A673 (cell line): ENCODE measurements at regions not wholly inside any gene's neighbourhood (a gene's known extent, or its start where the extent isn't known, plus 50 kb on each side); places are given as distances from the start of the nearest gene placed in this dataset.

Experiments used
- BruUV-seq: library from RNA; stranded (reverse); fragments of 400-500 nt; replicated peaks from 2 replicates; lab custom pipeline; 2021; lab: Mats Ljungman, UMichigan
- CTCF ChIA-PET: fragments of 300-600 bp; sonication (Branson Sonifier 250); formaldehyde crosslinking; loops from one replicate; lab custom pipeline; 2022; ENCODE audit warnings: antibody characterized with exemption; lab: Charles Lee
- POLR2A ChIA-PET: fragments of 300-600 bp; sonication (Branson Sonifier 250); formaldehyde crosslinking; loops from one replicate; lab custom pipeline; 2022; ENCODE audit warnings: antibody characterized with exemption; ENCODE audit not compliant: low non-redundant PET; lab: Charles Lee
- DNase-seq: peaks from one replicate; pipeline ENCODE4 v3.0.0-alpha.2; 2015; ENCODE audit warnings: low spot score
- H3K27ac ChIP-seq: fragments of 200-600 bp; sonication (generic); 2 replicates; pipeline ENCODE4 v1.5.1; 2016; ENCODE audit warnings: mixed run types, low read depth, mild to moderate bottlenecking, mixed read lengths, antibody characterized with exemption, low read length; ENCODE audit not compliant: poor library complexity, severe bottlenecking
- H3K27me3 ChIP-seq: fragments of 200-600 bp; sonication (generic); replicated peaks from 2 replicates; pipeline ENCODE4 v1.6.1; 2017; ENCODE audit warnings: mixed run types, low read depth, mild to moderate bottlenecking, mixed read lengths, antibody characterized with exemption, low read length; ENCODE audit not compliant: insufficient read depth, poor library complexity
- H3K36me3 ChIP-seq: fragments of 200-600 bp; sonication (generic); 2 replicates; pipeline ENCODE4 v1.6.1; 2016; ENCODE audit warnings: mixed run types, mild to moderate bottlenecking, mixed read lengths, antibody characterized with exemption, low read length; ENCODE audit not compliant: insufficient read depth, poor library complexity, severe bottlenecking
- H3K4me1 ChIP-seq: fragments of 200-600 bp; sonication (generic); 2 replicates; pipeline ENCODE4 v1.6.1; 2017; ENCODE audit warnings: mixed run types, mild to moderate bottlenecking, mixed read lengths, antibody characterized with exemption, low read length; ENCODE audit not compliant: insufficient read depth, poor library complexity, severe bottlenecking
- H3K4me3 ChIP-seq: fragments of 200-600 bp; sonication (generic); 2 replicates; pipeline ENCODE4 v1.5.1; 2016; ENCODE audit warnings: low read depth, mixed run types, mild to moderate bottlenecking, mixed read lengths, low read length; ENCODE audit not compliant: poor library complexity, severe bottlenecking
- H3K9me3 ChIP-seq: fragments of 200-600 bp; sonication (generic); 2 replicates; pipeline ENCODE4 v1.6.1; 2016; ENCODE audit warnings: mixed run types, low read depth, mild to moderate bottlenecking, mixed read lengths, antibody characterized with exemption, low read length; ENCODE audit not compliant: poor library complexity, severe bottlenecking
- CTCF ChIP-seq: fragments of 300-800, 200-600 bp; sonication (generic); conservative IDR thresholded peaks from 2 replicates; pipeline ENCODE4 v1.5.1; 2017; ENCODE audit warnings: low read depth, mild to moderate bottlenecking, antibody characterized with exemption, low read length, moderate library complexity, mixed read lengths
- EZH2 ChIP-seq: fragments of 200-600 bp; sonication (generic); IDR thresholded peaks from 2 replicates; pipeline ENCODE4 v1.6.1; 2017; ENCODE audit warnings: borderline replicate concordance, low read depth, mild to moderate bottlenecking, mixed read lengths, antibody characterized with exemption, low read length; ENCODE audit not compliant: poor library complexity, severe bottlenecking
- intact Hi-C: fragments of 100-400 bp; cut with micrococcal nuclease; formaldehyde crosslinking; loops from one replicate; pipeline ENCODE4 v1.10.0; 2022; ENCODE audit not compliant: unreplicated experiment

GRCh38 chr15:53359038-53359437 is 400.4 kb downstream of the WDR72 start:
- TF ChIP-seq CTCF (no peak), EZH2 (no peak)
- CTCF ChIA-PET: no interaction called here
- Histone ChIP-seq H3K36me3 (no peaks in the 10 kb centered on the region), H3K4me1 (no peaks in the 10 kb centered on the region), H3K27me3 (no peaks in the 10 kb centered on the region), H3K27ac (no peak overlapping the region), H3K9me3 (no peaks in the 10 kb centered on the region), H3K4me3 (no peak overlapping the region)
- intact Hi-C loops: no loop called here
- no peak for DNase-seq
- POLR2A ChIA-PET: no interaction called here
- no TSS peak for BruUV-seq

- Histone ChIP-seq H3K36me3 (no peaks in the 10 kb centered on the region), H3K4me1 (no peaks in the 10 kb centered on the region), H3K27ac (no peak overlapping the region), H3K9me3 (no peaks in the 10 kb centered on the region), H3K4me3 (no peak overlapping the region), H3K27me3 (no peaks in the 10 kb centered on the region)
- TF ChIP-seq EZH2 (no peak), CTCF (no peak)
- ChIA-PET CTCF (no interaction called here), POLR2A (no interaction called here)
- no TSS peak for BruUV-seq
- intact Hi-C loops: no loop called here
- no peak for DNase-seq
Observed at GRCh38 chr15:53354874-53355273, 404.6 kb downstream of the WDR72 start.

GRCh38 chr15:53351373-53351772 is 408.1 kb downstream of the WDR72 start:
- Histone ChIP-seq H3K36me3 (no peaks in the 10 kb centered on the region), H3K4me3 (no peak overlapping the region), H3K4me1 (no peaks in the 10 kb centered on the region), H3K9me3 (no peaks in the 10 kb centered on the region), H3K27me3 (no peaks in the 10 kb centered on the region), H3K27ac (no peak overlapping the region)
- no TSS peak for BruUV-seq
- TF ChIP-seq EZH2 (no peak), CTCF (no peak)
- DNase-seq: no peak
- CTCF ChIA-PET: no interaction called here
- intact Hi-C loops: no loop called here
- POLR2A ChIA-PET: no interaction called here
